OCI-LY1 (cell line): ENCODE measurements at regions not wholly inside any gene's neighbourhood (a gene's known extent, or its start where the extent isn't known, plus 50 kb on each side); places are given as distances from the start of the nearest gene placed in this dataset.

ENCODE experiments used
- H2AFZ ChIP-seq: fragments of 200-600 bp; sonication (generic), shearing (Covaris generic); 2 replicates; pipeline ENCODE4 v1.6.0; 2014; ENCODE audit warnings: antibody characterized with exemption, mild to moderate bottlenecking, low read length
- H3F3A ChIP-seq: fragments of 200-600 bp; sonication (generic), shearing (Covaris generic); 2 replicates; pipeline ENCODE4 v1.6.0; 2014; ENCODE audit warnings: mild to moderate bottlenecking, antibody characterized with exemption, low read length, moderate library complexity; ENCODE audit not compliant: insufficient read depth
- H3K27ac ChIP-seq: fragments of 200-600 bp; sonication (generic); 2 replicates; pipeline ENCODE4 v1.5.1; 2014; ENCODE audit warnings: low read length, mixed run types, mild to moderate bottlenecking, low read depth; ENCODE audit not compliant: poor library complexity, severe bottlenecking
- H3K27me3 ChIP-seq: fragments of 200-600 bp; sonication (generic); 2 replicates; pipeline ENCODE4 v1.6.0; 2014; ENCODE audit warnings: antibody characterized with exemption, mild to moderate bottlenecking, low read length, moderate library complexity; ENCODE audit not compliant: insufficient read depth
- H3K36me3 ChIP-seq: fragments of 200-600 bp; sonication (generic); 2 replicates; pipeline ENCODE4 v1.6.1; 2014; ENCODE audit warnings: mild to moderate bottlenecking, antibody characterized with exemption, low read length, moderate library complexity, mixed read lengths; ENCODE audit not compliant: insufficient read depth
- H3K4me1 ChIP-seq: fragments of 200-600 bp; sonication (generic); 2 replicates; pipeline ENCODE4 v1.5.1; 2014; ENCODE audit warnings: mild to moderate bottlenecking, low read length, moderate library complexity; ENCODE audit not compliant: insufficient read depth, severe bottlenecking
- H3K4me2 ChIP-seq: fragments of 200-600 bp; sonication (generic), shearing (Covaris generic); 2 replicates; pipeline ENCODE4 v1.6.1; 2014; ENCODE audit warnings: low read length
- H3K4me3 ChIP-seq: fragments of 200-600 bp; sonication (generic); 2 replicates; pipeline ENCODE4 v1.5.1; 2014; ENCODE audit warnings: low read length, low read depth, mild to moderate bottlenecking, mixed read lengths; ENCODE audit not compliant: poor library complexity, severe bottlenecking
- H3K79me2 ChIP-seq: fragments of 200-600 bp; shearing (Covaris generic); 2 replicates; pipeline ENCODE4 v1.6.1; 2016; ENCODE audit warnings: mixed run types, low read length, mixed read lengths; ENCODE audit not compliant: insufficient read depth
- H3K9ac ChIP-seq: fragments of 200-600 bp; sonication (generic), shearing (Covaris generic); 2 replicates; pipeline ENCODE4 v1.6.1; 2014; ENCODE audit warnings: mild to moderate bottlenecking, low read length, mixed read lengths
- H3K9me2 ChIP-seq: fragments of 200-600 bp; sonication (generic), shearing (Covaris generic); 2 replicates; pipeline ENCODE4 v1.6.1; 2014; ENCODE audit warnings: low read depth, mild to moderate bottlenecking, low read length, mixed read lengths
- H3K9me3 ChIP-seq: fragments of 200-600 bp; shearing (Covaris generic); 2 replicates; pipeline ENCODE4 v1.6.1; 2014; ENCODE audit warnings: low read length, mixed read lengths
- H4K20me1 ChIP-seq: fragments of 200-600 bp; sonication (generic), shearing (Covaris generic); 2 replicates; pipeline ENCODE4 v1.6.0; 2016; ENCODE audit warnings: mild to moderate bottlenecking, low read length; ENCODE audit not compliant: insufficient read depth
- CTCF ChIP-seq: fragments of 200-600 bp; sonication (generic), shearing (Covaris generic); IDR thresholded peaks from 2 replicates; pipeline ENCODE4 v1.5.1; 2017; ENCODE audit warnings: mild to moderate bottlenecking, antibody characterized with exemption, low read length, moderate library complexity, mixed read lengths
- EZH2 ChIP-seq: fragments of 200-600 bp; sonication (generic), shearing (Covaris generic); IDR thresholded peaks from 2 replicates; pipeline ENCODE4 v1.8.0; 2017; ENCODE audit warnings: borderline replicate concordance, mixed run types, mild to moderate bottlenecking, antibody characterized with exemption, low read length, moderate library complexity, mixed read lengths

GRCh38 chr2:76478266-76479035 is 767.7 kb upstream of the GCFC2 start:
- no peak for TF ChIP-seq EZH2
- no peak for TF ChIP-seq CTCF

DNA sequence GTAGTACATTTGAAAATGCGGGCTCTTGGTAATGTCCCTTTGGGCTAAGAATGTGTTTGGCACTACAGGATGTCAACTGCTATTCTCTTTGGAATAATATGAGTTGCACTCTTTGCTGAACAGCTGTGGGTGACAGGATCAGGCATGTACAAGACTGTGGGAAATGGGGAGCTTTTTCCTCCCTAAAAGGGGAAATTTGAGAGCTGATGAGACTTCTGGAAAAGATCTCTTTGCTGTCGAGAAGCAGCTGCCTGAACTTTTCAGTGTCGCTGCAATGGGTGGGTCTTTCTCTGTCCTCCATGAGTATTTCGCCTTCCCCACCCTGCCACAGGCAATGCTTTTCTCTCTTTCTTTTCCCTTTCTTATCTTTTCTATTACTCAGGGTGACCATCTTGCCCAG is 762.2 kb upstream of the GCFC2 start:
- Histone ChIP-seq H3K4me2 (no peak overlapping the region), H3K79me2 (no peaks in the 10 kb centered on the region), H3K36me3 (no peaks in the 10 kb centered on the region), H3K4me1 (no peaks in the 10 kb centered on the region), H4K20me1 (no peaks in the 10 kb centered on the region), H2AFZ (no peak overlapping the region), H3K27me3 (no peaks in the 10 kb centered on the region), H3K9me2 (no peaks in the 10 kb centered on the region; the same call in 1 of the 2 replicates), H3K4me3 (no peak overlapping the region), H3F3A (no peaks in the 10 kb centered on the region), H3K9ac (no peak overlapping the region), H3K27ac (no peak overlapping the region), H3K9me3 (peaks cover 3% of the 10 kb centered on the region; the same call in 1 of the 2 replicates)
- TF ChIP-seq CTCF = no peak
- no peak for TF ChIP-seq EZH2

More at GRCh38 chr2:76478266-76479035, 767.7 kb upstream of the GCFC2 start:
- Histone ChIP-seq H3K9me2 (no peaks in the 10 kb centered on the region; the same call in 1 of the 2 replicates), H3K79me2 (no peaks in the 10 kb centered on the region), H2AFZ (no peak overlapping the region; the same call in 1 of the 2 replicates), H3K9me3 (no peaks in the 10 kb centered on the region), H3K27me3 (no peaks in the 10 kb centered on the region), H4K20me1 (no peaks in the 10 kb centered on the region), H3K36me3 (no peaks in the 10 kb centered on the region), H3K4me2 (no peak overlapping the region), H3F3A (no peaks in the 10 kb centered on the region), H3K4me1 (no peaks in the 10 kb centered on the region), H3K27ac (no peak overlapping the region), H3K4me3 (no peak overlapping the region), H3K9ac (no peak overlapping the region)

GRCh38 chr2:76469066-76469465 is 758.4 kb upstream of the GCFC2 start:
- Histone ChIP-seq H3K27me3 (no peaks in the 10 kb centered on the region), H3K4me3 (no peak overlapping the region), H3K27ac (no peak overlapping the region), H3K4me2 (no peak overlapping the region), H4K20me1 (no peaks in the 10 kb centered on the region), H3K36me3 (no peaks in the 10 kb centered on the region), H3K79me2 (no peaks in the 10 kb centered on the region), H3K9ac (no peak overlapping the region), H2AFZ (no peak overlapping the region), H3K9me2 (no peaks in the 10 kb centered on the region), H3F3A (no peaks in the 10 kb centered on the region), H3K4me1 (no peaks in the 10 kb centered on the region), H3K9me3 (peaks cover 3% of the 10 kb centered on the region; the same call in 1 of the 2 replicates)
- no peak for TF ChIP-seq CTCF
- TF ChIP-seq EZH2 = no peak
